ENCODE measurements at regions not wholly inside any gene's neighbourhood (a gene's known extent, or its start where the extent isn't known, plus 50 kb on each side); places are given as distances from the start of the nearest gene placed in this dataset.
A peak's percentile ranks its signal among the peaks of the same experiment; 100 is the strongest.

DNA sequence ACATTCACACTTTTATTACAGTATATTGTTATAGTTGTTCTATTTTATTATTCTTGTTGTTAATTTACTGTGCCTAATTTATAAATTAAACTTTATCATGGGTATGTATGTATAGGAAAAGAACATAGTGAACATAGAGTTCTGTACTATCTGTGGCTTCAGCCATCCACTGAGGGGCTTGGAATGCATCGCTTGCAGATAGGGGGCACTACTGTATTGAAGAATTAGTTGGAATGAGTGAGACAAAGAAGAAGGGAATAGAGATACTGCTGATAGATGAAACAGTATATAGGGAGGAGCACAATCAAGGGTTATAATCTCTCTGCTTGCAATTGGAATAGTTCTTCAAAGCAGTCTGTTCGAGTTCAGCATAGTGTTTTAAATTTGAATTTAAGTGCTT lies 432.2 kb downstream of the RAB38 start:
- no peak for DNase-seq (ENCODE audit: extremely low spot score, unreplicated experiment)
- H3K4me3 Mint-ChIP-seq: no peak overlapping the region

DNA sequence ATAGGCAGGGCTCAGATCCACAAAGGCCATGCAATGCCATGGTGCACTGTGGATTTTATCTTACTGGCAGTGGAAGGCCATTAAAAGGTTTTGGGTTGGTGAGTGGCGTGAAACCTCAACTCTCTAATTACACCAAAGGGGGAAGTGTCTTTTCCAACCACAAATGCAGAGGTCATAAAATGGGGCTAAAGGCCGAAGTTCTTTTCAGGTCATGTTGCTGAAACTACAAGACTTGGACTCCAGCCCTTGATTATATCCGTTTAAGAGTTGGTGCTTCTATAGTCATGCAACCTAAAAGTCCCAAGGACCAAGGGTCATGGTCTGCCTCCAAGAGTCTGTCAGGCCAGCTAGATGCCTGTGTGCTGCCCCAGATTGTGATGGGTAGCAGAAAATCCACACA lies 434.3 kb downstream of the RAB38 start:
- Mint-ChIP-seq H3K36me3 (no peaks in the 10 kb centered on the region), H3K9me3 (no peaks in the 10 kb centered on the region), H3K4me1 (ENCODE audit: unreplicated experiment) (peaks cover 7% of the 10 kb centered on the region), H3K27ac (no peak overlapping the region), H3K27me3 (peaks cover 6% of the 10 kb centered on the region), H3K4me3 (no peak overlapping the region)
- DNase-seq (ENCODE audit: extremely low spot score, unreplicated experiment): no peak
- TF ChIP-seq, protein P1, sequence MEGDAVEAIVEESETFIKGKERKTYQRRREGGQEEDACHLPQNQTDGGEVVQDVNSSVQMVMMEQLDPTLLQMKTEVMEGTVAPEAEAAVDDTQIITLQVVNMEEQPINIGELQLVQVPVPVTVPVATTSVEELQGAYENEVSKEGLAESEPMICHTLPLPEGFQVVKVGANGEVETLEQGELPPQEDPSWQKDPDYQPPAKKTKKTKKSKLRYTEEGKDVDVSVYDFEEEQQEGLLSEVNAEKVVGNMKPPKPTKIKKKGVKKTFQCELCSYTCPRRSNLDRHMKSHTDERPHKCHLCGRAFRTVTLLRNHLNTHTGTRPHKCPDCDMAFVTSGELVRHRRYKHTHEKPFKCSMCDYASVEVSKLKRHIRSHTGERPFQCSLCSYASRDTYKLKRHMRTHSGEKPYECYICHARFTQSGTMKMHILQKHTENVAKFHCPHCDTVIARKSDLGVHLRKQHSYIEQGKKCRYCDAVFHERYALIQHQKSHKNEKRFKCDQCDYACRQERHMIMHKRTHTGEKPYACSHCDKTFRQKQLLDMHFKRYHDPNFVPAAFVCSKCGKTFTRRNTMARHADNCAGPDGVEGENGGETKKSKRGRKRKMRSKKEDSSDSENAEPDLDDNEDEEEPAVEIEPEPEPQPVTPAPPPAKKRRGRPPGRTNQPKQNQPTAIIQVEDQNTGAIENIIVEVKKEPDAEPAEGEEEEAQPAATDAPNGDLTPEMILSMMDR (conservative IDR thresholded peaks at IDR 0.05): no peak

More for the DNA sequence above, 432.2 kb downstream of the RAB38 start:
- no peaks in the 10 kb centered on the region for H3K9me3 Mint-ChIP-seq
- H3K27ac Mint-ChIP-seq: no peak overlapping the region
- no peaks in the 10 kb centered on the region for H3K36me3 Mint-ChIP-seq
- peaks cover 7% of the 10 kb centered on the region for H3K4me1 Mint-ChIP-seq (ENCODE audit: unreplicated experiment)
- TF ChIP-seq, protein P1 (conservative IDR thresholded peaks at IDR 0.05): peak; percentile 56
- H3K27me3 Mint-ChIP-seq: peaks cover 6% of the 10 kb centered on the region

DNA sequence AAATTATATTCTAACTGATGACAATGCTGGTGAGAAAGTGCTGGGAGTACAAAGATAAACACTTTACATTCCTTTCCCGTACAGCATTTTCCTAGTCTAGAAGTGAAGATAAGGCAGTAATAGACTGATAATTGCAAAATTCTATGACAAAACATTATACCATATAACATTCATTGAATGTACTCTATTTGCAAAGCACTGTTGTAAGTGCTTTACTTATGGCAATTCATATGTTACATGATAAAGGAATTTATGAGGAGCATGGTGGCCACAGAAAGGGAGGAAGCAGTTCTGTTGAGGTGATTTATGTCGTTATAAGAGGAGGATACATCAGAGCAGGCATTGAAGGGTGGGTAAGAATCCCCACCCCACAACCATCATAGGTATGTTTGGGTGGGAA lies 434.8 kb downstream of the RAB38 start:
- TF ChIP-seq, protein P1 (conservative IDR thresholded peaks at IDR 0.05): no peak
- Mint-ChIP-seq H3K36me3 (no peaks in the 10 kb centered on the region), H3K9me3 (no peaks in the 10 kb centered on the region), H3K27me3 (peaks cover 6% of the 10 kb centered on the region), H3K4me3 (no peak overlapping the region), H3K4me1 (ENCODE audit: unreplicated experiment) (peaks cover 7% of the 10 kb centered on the region), H3K27ac (no peak overlapping the region)
- no peak for DNase-seq (ENCODE audit: extremely low spot score, unreplicated experiment)

- Mint-ChIP-seq H3K4me3 (no peak overlapping the region), H3K27me3 (peaks cover 3% of the 10 kb centered on the region), H3K36me3 (no peaks in the 10 kb centered on the region), H3K9me3 (no peaks in the 10 kb centered on the region), H3K27ac (no peak overlapping the region), H3K4me1 (ENCODE audit: unreplicated experiment) (peaks cover 7% of the 10 kb centered on the region)
- no peak for DNase-seq (ENCODE audit: extremely low spot score, unreplicated experiment)
- TF ChIP-seq, protein P1 (conservative IDR thresholded peaks at IDR 0.05): no peak
These were observed 435.5 kb downstream of the RAB38 start for GRCh38 chr11:87739766-87740165.

DNA sequence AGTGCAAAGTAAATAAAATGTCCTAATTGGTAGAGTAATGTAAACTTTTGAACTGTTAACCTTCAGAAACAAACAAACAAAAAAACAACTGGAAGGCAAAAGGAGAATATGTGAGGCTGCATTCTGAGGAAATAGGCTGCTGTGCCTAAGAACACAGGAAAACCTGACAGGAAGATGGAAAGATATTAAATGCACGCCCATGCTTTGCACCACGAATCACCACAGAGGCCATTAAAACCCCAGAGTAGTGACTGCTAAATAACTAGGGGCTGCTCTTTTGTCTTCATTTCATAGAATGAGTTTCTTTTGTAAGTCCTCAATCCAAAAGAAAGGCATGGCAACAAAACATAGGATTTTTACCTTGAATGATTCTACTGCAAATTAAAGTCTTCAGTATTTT lies 436.0 kb downstream of the RAB38 start:
- no peaks in the 10 kb centered on the region for H3K36me3 Mint-ChIP-seq
- peaks cover 3% of the 10 kb centered on the region for H3K27me3 Mint-ChIP-seq
- DNase-seq (ENCODE audit: extremely low spot score, unreplicated experiment): no peak
- H3K27ac Mint-ChIP-seq: no peak overlapping the region
- TF ChIP-seq, protein P1 (conservative IDR thresholded peaks at IDR 0.05): no peak
- H3K4me3 Mint-ChIP-seq: no peak overlapping the region
- H3K9me3 Mint-ChIP-seq: no peaks in the 10 kb centered on the region
- peaks cover 7% of the 10 kb centered on the region for H3K4me1 Mint-ChIP-seq (ENCODE audit: unreplicated experiment)

DNA sequence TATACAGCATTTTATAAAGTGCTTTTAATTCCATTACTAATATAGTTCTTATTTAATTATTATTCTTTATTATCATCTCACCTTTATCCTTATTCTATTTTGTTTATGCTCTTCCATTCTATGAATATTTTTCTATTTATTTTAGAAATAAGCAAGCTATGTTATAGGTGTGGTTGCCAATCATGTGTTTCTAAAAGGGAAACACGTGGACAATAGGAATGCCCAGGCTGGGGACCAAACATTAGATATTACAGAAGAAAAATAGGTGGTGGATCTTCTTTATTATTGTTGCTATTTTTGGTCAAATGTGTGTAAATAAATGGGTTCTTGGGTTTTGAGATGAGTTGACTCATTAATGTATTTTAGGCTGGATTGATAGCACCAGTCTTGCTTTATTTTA lies 438.3 kb downstream of the RAB38 start:
- H3K4me1 Mint-ChIP-seq (ENCODE audit: unreplicated experiment): peaks cover 7% of the 10 kb centered on the region
- TF ChIP-seq, protein P1 (conservative IDR thresholded peaks at IDR 0.05): no peak
- no peak overlapping the region for H3K4me3 Mint-ChIP-seq
- peaks cover 3% of the 10 kb centered on the region for H3K27me3 Mint-ChIP-seq
- no peak for DNase-seq (ENCODE audit: extremely low spot score, unreplicated experiment)
- H3K27ac Mint-ChIP-seq: no peak overlapping the region
- H3K36me3 Mint-ChIP-seq: no peaks in the 10 kb centered on the region
- no peaks in the 10 kb centered on the region for H3K9me3 Mint-ChIP-seq
